ENCODE measurements at regions not wholly inside any gene's neighbourhood (a gene's known extent, or its start where the extent isn't known, plus 50 kb on each side); places are given as distances from the start of the nearest gene placed in this dataset.
"Not testable (repeated sequence)": the region's sequence is repeated elsewhere in the genome, so short reads cannot be mapped to it uniquely, and the experiment has no call there.

- DNase-seq: no peak
Measured at GRCh38 chr17:64723781-64724180, 61.7 kb upstream of the SMURF2 start.

GRCh38 chr17:64721556-64721955 lies 59.4 kb upstream of the SMURF2 start:
- not testable (repeated sequence) for DNase-seq

GRCh38 chr17:64720253-64720652 lies 58.1 kb upstream of the SMURF2 start:
- DNase-seq: not testable (repeated sequence)

GRCh38 chr17:64719517-64719916 lies 57.4 kb upstream of the SMURF2 start:
- not testable (repeated sequence) for DNase-seq

- DNase-seq: not testable (repeated sequence)
Measured at GRCh38 chr17:64718816-64719215, 56.7 kb upstream of the SMURF2 start.

- no peak for DNase-seq
Measured at GRCh38 chr17:64718058-64718457, 56.0 kb upstream of the SMURF2 start.

GRCh38 chr17:64716496-64716895 lies 54.4 kb upstream of the SMURF2 start:
- DNase-seq: not testable (repeated sequence)

- DNase-seq: not testable (repeated sequence)
Measured at GRCh38 chr17:64713786-64714185, 51.7 kb upstream of the SMURF2 start.

- not testable (repeated sequence) for DNase-seq
Measured at GRCh38 chr17:64712557-64713351, 50.6 kb upstream of the SMURF2 start.
